22Rv1 (cell line): ENCODE measurements at regions not wholly inside any gene's neighbourhood (a gene's known extent, or its start where the extent isn't known, plus 50 kb on each side); places are given as distances from the start of the nearest gene placed in this dataset.

Experiments used
- ZFX ChIP-seq: fragments of 450-650 bp; IDR thresholded peaks from 2 replicates; pipeline ENCODE4 v1.6.1; 2017; ENCODE audit warnings: antibody characterized with exemption, borderline replicate concordance
- TF ChIP-seq, protein P1 (sequence below): fragments of 450-650 bp; IDR thresholded peaks from 2 replicates; pipeline ENCODE4 v1.5.1; 2017; ENCODE audit warnings: mild to moderate bottlenecking

GRCh38 chr2:42971947-42972736 lies 179.8 kb upstream of the HAAO start:
- TF ChIP-seq, protein P1, sequence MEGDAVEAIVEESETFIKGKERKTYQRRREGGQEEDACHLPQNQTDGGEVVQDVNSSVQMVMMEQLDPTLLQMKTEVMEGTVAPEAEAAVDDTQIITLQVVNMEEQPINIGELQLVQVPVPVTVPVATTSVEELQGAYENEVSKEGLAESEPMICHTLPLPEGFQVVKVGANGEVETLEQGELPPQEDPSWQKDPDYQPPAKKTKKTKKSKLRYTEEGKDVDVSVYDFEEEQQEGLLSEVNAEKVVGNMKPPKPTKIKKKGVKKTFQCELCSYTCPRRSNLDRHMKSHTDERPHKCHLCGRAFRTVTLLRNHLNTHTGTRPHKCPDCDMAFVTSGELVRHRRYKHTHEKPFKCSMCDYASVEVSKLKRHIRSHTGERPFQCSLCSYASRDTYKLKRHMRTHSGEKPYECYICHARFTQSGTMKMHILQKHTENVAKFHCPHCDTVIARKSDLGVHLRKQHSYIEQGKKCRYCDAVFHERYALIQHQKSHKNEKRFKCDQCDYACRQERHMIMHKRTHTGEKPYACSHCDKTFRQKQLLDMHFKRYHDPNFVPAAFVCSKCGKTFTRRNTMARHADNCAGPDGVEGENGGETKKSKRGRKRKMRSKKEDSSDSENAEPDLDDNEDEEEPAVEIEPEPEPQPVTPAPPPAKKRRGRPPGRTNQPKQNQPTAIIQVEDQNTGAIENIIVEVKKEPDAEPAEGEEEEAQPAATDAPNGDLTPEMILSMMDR = no peak
- no peak for TF ChIP-seq ZFX
